ENCODE measurements at regions not wholly inside any gene's neighbourhood (a gene's known extent, or its start where the extent isn't known, plus 50 kb on each side); places are given as distances from the start of the nearest gene placed in this dataset.

GRCh38 chr16:76164970-76165558 lies 112.1 kb upstream of the CNTNAP4 start:
- Histone ChIP-seq H3K36me3 (ENCODE audit: control insufficient read depth, insufficient read depth, low read length) (no peaks in the 10 kb centered on the region), H3K4me3 (replicated peaks; ENCODE audit: low read depth, low read length) (no peak overlapping the region), H3K27me3 (replicated peaks; ENCODE audit: control insufficient read depth, insufficient read depth, low read length) (no peaks in the 10 kb centered on the region)
- TF ChIP-seq CTCF (IDR thresholded peaks at IDR 0.05; ENCODE audit: insufficient read depth, low read length, poor library complexity, severe bottlenecking), result no peak
- no peak for DNase-seq (ENCODE audit: extremely low read depth, insufficient read length)

- Histone ChIP-seq H3K36me3 (ENCODE audit: control insufficient read depth, insufficient read depth, low read length) (no peaks in the 10 kb centered on the region), H3K4me3 (replicated peaks; ENCODE audit: low read depth, low read length) (no peak overlapping the region), H3K27me3 (replicated peaks; ENCODE audit: control insufficient read depth, insufficient read depth, low read length) (no peaks in the 10 kb centered on the region)
- TF ChIP-seq CTCF (IDR thresholded peaks at IDR 0.05; ENCODE audit: insufficient read depth, low read length, poor library complexity, severe bottlenecking), result no peak
- DNase-seq (ENCODE audit: extremely low read depth, insufficient read length), result no peak
Measured at GRCh38 chr16:76175718-76176117, 101.5 kb upstream of the CNTNAP4 start.

GRCh38 chr16:76176153-76176552 lies 101.0 kb upstream of the CNTNAP4 start:
- Histone ChIP-seq H3K27me3 (replicated peaks; ENCODE audit: control insufficient read depth, insufficient read depth, low read length) (no peaks in the 10 kb centered on the region), H3K36me3 (ENCODE audit: control insufficient read depth, insufficient read depth, low read length) (no peaks in the 10 kb centered on the region), H3K4me3 (replicated peaks; ENCODE audit: low read depth, low read length) (no peak overlapping the region; the same call in 1 of the 2 replicates)
- DNase-seq (ENCODE audit: extremely low read depth, insufficient read length), result peak; percentile 14
- TF ChIP-seq CTCF (IDR thresholded peaks at IDR 0.05; ENCODE audit: insufficient read depth, low read length, poor library complexity, severe bottlenecking), result no peak

- no peaks in the 10 kb centered on the region for H3K36me3 ChIP-seq (ENCODE audit: control insufficient read depth, insufficient read depth, low read length)
- DNase-seq (ENCODE audit: extremely low read depth, insufficient read length), result no peak
- no peak for TF ChIP-seq CTCF (IDR thresholded peaks at IDR 0.05; ENCODE audit: insufficient read depth, low read length, poor library complexity, severe bottlenecking)
- no peaks in the 10 kb centered on the region for H3K27me3 ChIP-seq (replicated peaks; ENCODE audit: control insufficient read depth, insufficient read depth, low read length)
- H3K4me3 ChIP-seq (replicated peaks; ENCODE audit: low read depth, low read length), result no peak overlapping the region
Measured at GRCh38 chr16:76176616-76177015, 100.6 kb upstream of the CNTNAP4 start.

GRCh38 chr16:76182041-76182635 lies 95.1 kb upstream of the CNTNAP4 start:
- no peak for TF ChIP-seq CTCF (IDR thresholded peaks at IDR 0.05; ENCODE audit: insufficient read depth, low read length, poor library complexity, severe bottlenecking)
- DNase-seq (ENCODE audit: extremely low read depth, insufficient read length), result no peak
- no peaks in the 10 kb centered on the region for H3K27me3 ChIP-seq (replicated peaks; ENCODE audit: control insufficient read depth, insufficient read depth, low read length)
- no peak overlapping the region for H3K4me3 ChIP-seq (replicated peaks; ENCODE audit: low read depth, low read length)
- no peaks in the 10 kb centered on the region for H3K36me3 ChIP-seq (ENCODE audit: control insufficient read depth, insufficient read depth, low read length)

All from GM06990 (cell line).